GM18520 (cell line): ENCODE measurements at regions not wholly inside any gene's neighbourhood (a gene's known extent, or its start where the extent isn't known, plus 50 kb on each side); places are given as distances from the start of the nearest gene placed in this dataset.

Experiments
- ATAC-seq: cut with Tn5 transposase; IDR thresholded peaks from one replicate; pipeline ENCODE4 v1.9.1; 2021; ENCODE audit not compliant: unreplicated experiment

- no peak for ATAC-seq
Measured at GRCh38 chr4:151824656-151825055, 63.8 kb upstream of the GATB start.

- ATAC-seq: no peak
Measured at GRCh38 chr4:151822331-151822730, 61.5 kb upstream of the GATB start.

GRCh38 chr4:151820004-151820403 lies 59.2 kb upstream of the GATB start:
- no peak for ATAC-seq

- ATAC-seq: no peak
Measured at GRCh38 chr4:151811403-151811802, 50.6 kb upstream of the GATB start.
